ENCODE measurements at regions not wholly inside any gene's neighbourhood (a gene's known extent, or its start where the extent isn't known, plus 50 kb on each side); places are given as distances from the start of the nearest gene placed in this dataset.
A peak's percentile ranks its signal among the peaks of the same experiment; 100 is the strongest.

GRCh38 chr2:57809230-57809629, 237.4 kb upstream of the VRK2 start:
- Histone ChIP-seq H4K20me1 (ENCODE audit: control insufficient read depth, insufficient read depth, insufficient read length) (no peaks in the 10 kb centered on the region), H3K79me2 (ENCODE audit: insufficient read depth, low read length) (no peaks in the 10 kb centered on the region)
- H3K9me3 Mint-ChIP-seq, result no peaks in the 10 kb centered on the region

More at GRCh38 chr2:57809230-57809629, 237.4 kb upstream of the VRK2 start:
- Histone ChIP-seq H3K4ac (ENCODE audit: low read depth, low read length) (no peak overlapping the region), H3K23ac (ENCODE audit: insufficient read length, low read depth, low read length) (no peak overlapping the region), H2BK20ac (ENCODE audit: low read depth, low read length, poor library complexity, severe bottlenecking) (no peak overlapping the region), H4K5ac (ENCODE audit: insufficient read length, low read depth, low read length) (no peak overlapping the region), H3K9ac (ENCODE audit: extremely low read depth, insufficient read length, low read length) (no peak overlapping the region), H3K4me2 (ENCODE audit: insufficient read depth, insufficient read length, low read length) (no peak overlapping the region), H3K56ac (ENCODE audit: insufficient read length, low read depth, low read length) (no peak overlapping the region), H3T11ph (ENCODE audit: low read length) (no peak overlapping the region), H3K27me3 (ENCODE audit: insufficient read depth, low read length) (no peaks in the 10 kb centered on the region), H3K4me1 (ENCODE audit: insufficient read depth, low read length) (no peaks in the 10 kb centered on the region), H3K79me1 (ENCODE audit: insufficient read depth, low read depth, low read length, poor library complexity, severe bottlenecking) (no peaks in the 10 kb centered on the region), H4K91ac (ENCODE audit: insufficient read length, low read depth, low read length) (no peak overlapping the region), H2BK120ac (ENCODE audit: low read depth, low read length, poor library complexity, severe bottlenecking) (no peak overlapping the region), H3K9me3 (ENCODE audit: control insufficient read depth, low read depth, low read length) (no peaks in the 10 kb centered on the region), H2BK5ac (ENCODE audit: insufficient read length, low read length) (no peak overlapping the region), H2BK15ac (ENCODE audit: low read depth, low read length) (no peak overlapping the region), H4K8ac (replicated peaks; ENCODE audit: insufficient read length, low read depth, low read length) (no peak overlapping the region), H3K23me2 (ENCODE audit: insufficient read length, low read depth, low read length, poor library complexity, severe bottlenecking) (no peaks in the 10 kb centered on the region), H3K14ac (ENCODE audit: insufficient read depth, low read length) (no peak overlapping the region), H3K18ac (ENCODE audit: insufficient read length, low read depth, low read length) (no peak overlapping the region), H3K27ac (ENCODE audit: insufficient read length, low read depth, low read length) (no peak overlapping the region), H2AK5ac (ENCODE audit: insufficient read length, low read length) (no peak overlapping the region), H2AFZ (ENCODE audit: low read length) (no peak overlapping the region), H2BK12ac (ENCODE audit: insufficient read length, low read depth, low read length) (no peak overlapping the region)
- TF ChIP-seq, protein P1, sequence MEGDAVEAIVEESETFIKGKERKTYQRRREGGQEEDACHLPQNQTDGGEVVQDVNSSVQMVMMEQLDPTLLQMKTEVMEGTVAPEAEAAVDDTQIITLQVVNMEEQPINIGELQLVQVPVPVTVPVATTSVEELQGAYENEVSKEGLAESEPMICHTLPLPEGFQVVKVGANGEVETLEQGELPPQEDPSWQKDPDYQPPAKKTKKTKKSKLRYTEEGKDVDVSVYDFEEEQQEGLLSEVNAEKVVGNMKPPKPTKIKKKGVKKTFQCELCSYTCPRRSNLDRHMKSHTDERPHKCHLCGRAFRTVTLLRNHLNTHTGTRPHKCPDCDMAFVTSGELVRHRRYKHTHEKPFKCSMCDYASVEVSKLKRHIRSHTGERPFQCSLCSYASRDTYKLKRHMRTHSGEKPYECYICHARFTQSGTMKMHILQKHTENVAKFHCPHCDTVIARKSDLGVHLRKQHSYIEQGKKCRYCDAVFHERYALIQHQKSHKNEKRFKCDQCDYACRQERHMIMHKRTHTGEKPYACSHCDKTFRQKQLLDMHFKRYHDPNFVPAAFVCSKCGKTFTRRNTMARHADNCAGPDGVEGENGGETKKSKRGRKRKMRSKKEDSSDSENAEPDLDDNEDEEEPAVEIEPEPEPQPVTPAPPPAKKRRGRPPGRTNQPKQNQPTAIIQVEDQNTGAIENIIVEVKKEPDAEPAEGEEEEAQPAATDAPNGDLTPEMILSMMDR (conservative IDR thresholded peaks at IDR 0.05), result no peak
- no peaks in the 10 kb centered on the region for H3K36me3 Mint-ChIP-seq (ENCODE audit: insufficient read depth in 1 of 3, low read depth in 3 of 3)
- H3K4me3 Mint-ChIP-seq, result no peak overlapping the region
- DNase-seq, result no peak
- no peaks in the 10 kb centered on the region; a peak in 1 of 4 replicates for H3K4me1 Mint-ChIP-seq
- H3K27ac Mint-ChIP-seq, result 0 out of 7 replicates have a peak overlapping the region, but pooled peaks of 1 of the 3 experiments have one; percentile 17
- no peaks in the 10 kb centered on the region for H3K27me3 Mint-ChIP-seq (ENCODE audit: low read depth)

Measured in H9 (cell line).